GM19238 (cell line): ENCODE measurements at regions not wholly inside any gene's neighbourhood (a gene's known extent, or its start where the extent isn't known, plus 50 kb on each side); places are given as distances from the start of the nearest gene placed in this dataset.

Experiments
- DNase-seq: peaks from one replicate; pipeline ENCODE4 v3.0.0; 2011; ENCODE audit warnings: low spot score; ENCODE audit not compliant: insufficient read length

DNA sequence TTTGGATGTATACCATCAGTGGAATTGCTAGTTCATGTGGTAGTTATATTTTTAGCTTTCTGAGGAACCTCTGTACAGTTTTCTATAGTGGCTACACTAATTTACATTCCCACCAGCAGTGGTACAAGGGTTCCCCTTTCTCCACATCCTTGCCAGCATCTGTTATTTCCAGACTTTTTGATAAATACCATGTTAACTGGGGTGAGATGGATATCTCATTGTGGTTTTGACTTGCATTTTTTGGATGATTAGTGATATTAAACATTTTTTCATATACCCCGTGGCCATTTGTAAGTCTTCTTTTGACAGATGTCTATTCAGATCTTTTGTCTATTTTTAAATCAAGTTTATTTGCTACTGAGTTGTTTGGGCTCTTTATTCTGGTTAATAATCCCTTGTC lies 455.6 kb upstream of the RARB start:
- DNase-seq: no peak

DNA sequence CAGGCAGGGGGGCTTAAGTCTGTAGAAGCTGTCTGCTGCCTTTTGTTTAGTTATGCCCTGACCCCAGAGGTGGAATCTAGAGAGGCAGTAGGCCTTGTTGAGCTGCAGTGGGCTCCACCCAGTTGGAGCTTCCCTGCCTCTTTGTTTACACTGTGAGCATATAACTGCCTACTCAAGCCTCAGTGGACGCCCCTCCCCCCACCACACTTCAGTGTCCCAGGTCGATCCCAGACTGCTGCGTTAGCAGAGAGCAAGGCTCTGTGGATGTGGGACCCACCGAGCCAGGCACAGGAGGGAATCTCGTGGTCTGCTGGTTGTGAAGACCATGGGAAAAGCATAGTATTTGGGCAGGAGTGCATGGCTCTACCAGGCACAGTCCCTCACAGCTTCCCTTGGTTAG lies 446.8 kb upstream of the RARB start:
- no peak for DNase-seq

DNA sequence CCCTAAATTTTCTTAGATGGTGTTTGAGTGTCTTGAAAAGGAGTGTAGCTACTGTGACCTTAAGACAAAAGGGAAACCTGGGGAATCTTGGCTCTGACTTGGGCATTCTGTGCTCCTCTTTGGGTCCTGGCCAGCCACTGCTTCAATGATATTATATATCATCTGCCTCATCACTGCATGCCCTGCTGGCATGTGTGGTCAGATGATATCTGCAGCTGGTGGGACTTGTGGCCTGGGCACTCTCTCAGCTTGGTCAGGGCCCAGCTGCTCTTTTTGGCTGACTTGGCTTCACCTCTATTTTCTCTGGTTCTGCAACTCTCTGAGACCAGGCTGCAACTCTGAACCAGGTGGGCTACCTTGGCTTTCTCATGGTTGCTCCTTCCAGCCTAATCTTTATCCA lies 446.1 kb upstream of the RARB start:
- DNase-seq: no peak

DNA sequence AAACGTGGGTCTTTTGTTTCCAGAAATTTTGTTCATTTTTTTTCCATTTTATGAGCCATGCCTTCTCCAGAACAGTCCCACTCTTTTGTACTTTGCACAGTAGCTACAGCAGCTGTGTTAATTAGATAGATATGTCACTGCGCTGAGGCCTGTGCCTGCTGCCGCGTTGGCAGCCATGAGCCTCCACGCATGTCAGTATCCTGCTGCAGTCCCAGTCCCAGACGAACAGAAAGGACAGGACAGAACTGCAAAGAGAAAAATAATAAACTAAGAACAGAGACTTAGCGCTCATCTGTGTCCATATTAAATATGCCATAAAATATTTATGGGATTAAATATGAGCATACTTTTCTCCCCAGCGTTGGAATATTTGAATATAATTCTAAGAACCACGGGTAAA lies 442.4 kb upstream of the RARB start:
- no peak for DNase-seq

DNA sequence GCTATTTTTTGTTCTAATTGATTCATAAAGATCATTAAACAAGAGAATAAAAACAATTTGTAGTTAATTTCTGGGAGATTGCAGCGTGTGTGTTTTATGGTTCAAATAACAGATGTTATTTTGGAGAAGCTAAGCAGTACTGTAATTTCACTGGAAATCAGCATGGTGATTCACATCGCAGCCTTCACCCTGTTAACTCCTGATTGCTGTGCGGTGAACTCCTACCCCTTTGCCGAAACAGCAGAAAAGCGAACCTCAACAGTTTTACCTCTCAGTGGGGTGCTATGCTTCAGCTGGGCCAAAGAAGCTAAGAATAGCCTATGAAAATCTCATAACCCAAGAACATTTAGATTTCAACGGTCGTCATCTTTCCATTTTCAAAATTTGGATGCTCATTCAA lies 441.5 kb upstream of the RARB start:
- no peak for DNase-seq

DNA sequence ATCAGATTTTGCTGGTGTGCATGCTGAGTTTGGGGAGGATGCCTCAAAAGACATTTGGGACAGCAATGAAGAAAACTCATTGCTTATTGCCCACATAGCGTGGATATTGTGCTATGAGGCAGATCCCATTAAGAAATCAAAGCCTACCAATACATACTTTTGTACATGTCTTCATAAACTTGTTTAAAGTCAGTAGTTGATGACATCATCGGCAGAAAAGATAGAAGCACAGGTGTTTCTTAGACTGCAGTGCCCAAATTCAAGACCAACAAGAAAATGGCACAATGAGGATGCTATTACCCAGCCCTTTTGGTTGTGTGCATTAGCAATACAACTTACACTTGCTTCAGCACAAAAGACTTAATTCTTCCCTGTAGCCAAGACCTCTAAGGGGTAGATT lies 428.7 kb upstream of the RARB start:
- DNase-seq: no peak

DNA sequence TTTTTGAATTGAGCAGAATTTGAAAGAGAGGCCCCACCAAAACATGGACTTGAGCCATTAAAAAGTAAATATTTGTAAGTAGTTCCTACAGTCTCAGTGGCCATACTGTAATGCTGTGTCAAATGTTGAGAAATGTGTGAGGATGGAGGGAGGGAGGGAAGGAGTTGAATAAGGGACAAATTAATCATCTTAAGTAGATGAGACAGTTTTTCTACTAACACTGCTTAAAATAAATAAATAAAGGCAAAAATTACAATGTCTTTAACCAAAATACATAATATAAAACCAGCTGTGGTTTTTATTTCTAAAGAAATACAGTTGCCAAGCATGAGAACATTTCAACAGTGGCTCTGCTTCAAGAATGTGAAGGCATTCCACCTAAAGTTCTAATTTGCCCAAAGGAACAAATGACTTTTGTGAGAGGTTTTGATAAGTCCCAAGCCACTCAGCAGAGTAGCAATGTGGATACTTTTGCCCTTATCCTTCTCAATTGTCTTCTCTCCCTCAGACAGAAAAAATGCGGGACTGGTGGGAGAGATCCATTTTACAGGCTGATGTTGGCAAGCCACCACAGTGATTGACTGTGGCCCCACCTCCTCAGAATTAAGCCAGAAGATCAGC lies 427.0 kb upstream of the RARB start:
- no peak for DNase-seq

DNA sequence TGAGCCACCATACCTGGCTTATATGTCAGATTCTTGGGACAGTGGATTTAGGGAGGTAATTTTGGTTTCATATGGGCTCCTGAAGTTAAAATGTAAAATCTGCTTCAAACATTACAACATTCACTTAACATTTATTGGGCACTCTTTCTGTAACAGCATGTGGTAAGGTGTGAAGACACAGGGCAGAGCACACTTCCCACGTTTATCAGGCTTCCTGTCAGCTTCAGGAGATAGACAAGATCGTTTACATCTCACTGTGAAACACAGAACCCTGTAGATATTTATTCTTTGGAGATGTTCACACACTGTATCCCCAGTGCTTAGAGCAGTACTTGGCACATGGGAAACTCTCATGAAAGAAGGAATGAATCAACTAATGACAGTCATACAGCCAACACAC lies 426.0 kb upstream of the RARB start:
- DNase-seq: no peak

DNA sequence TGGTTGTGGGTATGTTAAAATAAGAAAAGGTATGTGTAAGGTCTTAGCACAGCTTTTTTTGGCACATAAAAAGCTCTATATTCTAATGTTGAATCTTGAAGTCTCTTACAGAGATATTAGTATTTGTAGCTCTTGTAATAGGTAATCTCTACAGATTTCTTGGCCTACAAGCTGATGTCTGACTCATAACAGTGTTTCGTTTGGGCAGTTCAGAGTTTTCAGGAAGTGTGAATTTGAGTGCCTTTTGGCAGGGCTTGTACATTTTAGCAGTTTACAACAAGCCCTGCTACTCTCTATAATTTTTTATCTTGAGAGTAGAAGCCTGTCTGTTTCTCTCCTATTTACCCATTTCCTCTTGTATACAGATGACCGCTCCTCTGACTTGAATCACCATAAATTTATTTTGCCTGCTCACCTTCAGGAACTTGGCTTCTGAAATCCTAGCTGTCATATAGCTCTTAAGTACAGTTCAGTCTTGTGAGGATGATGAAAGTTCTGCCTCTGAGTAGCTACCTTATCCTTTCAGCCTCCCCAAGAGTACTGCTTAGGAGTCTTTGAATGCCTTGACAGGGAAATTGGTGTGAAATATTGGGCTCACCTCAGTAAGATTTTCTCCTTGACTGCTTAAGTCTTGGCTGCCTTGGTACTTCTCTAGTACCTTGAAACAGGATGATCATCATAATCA lies 419.9 kb upstream of the RARB start:
- DNase-seq: no peak

DNA sequence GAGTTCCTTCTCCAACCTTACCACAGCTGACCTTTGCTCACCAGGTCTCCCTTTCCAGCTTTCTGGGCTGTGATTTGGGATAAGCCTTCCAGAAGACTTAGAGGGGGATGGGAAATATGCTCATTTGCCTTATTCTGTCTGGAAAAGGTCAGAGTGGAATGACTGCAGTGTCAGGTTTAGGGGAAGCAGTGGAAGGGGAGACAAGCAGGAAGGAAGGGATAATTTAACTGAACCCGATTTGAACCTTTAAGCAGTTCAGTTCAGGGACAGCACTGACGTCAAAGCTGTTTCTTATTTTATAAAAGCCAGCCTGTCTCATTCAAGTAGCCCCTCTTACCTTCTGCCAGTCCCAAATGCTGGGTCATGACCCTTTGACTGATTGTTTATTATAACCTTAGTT lies 418.4 kb upstream of the RARB start:
- no peak for DNase-seq

DNA sequence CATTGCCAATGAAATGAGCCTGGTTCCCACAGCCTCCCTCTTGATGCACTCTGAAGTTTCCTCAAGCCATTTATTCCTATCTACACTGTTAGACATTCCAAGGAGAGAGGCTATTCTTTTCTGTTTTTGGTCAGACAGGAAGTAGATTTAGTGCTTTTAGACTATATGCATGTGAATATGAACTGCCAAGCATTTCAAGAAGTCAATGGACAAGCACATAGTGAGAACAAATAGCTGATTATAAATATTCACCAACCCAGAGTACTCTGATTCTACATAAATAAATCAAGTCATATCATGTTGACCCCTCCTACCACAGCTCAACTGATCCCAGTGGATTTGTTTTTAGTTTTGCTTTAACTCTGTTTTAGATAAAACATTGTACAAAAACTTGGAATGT lies 412.5 kb upstream of the RARB start:
- DNase-seq: no peak

DNA sequence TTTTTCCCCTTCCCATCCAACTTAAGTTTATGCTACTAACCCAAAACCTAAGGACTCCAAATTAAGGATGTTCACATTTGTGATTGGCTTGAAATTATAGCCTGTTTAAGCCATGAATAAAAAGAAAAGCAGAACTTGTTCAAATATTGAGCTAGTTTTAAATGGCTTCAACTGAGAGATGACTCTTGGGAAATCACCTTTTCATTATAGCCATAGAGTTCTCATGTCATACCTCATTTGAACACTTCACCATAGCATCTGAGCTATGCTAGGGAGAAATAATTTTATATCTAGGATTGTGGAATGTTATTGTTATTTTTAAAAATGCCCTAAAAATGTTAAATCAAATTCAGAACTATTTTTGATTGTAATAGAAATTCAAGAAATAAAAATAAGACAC lies 409.2 kb upstream of the RARB start:
- no peak for DNase-seq

DNA sequence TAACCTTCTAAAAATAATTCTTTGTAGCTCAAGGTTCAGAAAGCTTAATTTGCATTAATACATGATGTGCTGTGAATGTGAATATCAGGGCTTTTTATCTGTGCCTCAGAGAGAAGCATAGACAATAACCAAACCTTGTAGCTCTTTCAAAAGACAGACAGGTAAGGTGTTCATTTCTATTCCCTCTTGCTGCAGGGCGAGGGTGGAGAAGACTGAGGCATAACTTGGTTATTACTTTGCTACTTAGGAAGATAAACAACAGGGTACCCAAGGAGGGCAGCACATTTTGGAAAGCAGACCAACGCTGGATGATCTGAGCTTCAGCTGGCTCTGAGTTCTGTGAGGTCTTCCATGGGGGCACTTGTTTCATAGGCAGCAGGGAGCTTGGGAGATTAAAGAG lies 408.6 kb upstream of the RARB start:
- no peak for DNase-seq

DNA sequence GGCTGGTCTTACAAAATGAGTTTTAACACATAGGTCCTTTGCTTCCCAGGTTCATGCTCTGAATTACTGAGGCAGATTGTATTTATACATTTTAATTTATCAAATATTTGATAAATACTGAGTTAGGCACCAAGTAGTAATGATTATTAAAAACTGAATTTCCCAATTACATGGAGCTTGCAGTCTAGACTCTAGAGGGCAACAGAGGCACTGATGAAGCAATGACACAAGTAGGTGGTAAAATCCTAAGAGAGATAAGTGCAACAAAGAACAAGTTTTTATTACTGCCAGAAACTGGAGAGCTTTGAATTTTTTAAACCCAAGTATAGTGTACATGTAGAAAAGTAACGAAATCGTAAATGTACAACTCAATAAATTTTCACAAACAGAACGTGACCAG lies 406.2 kb upstream of the RARB start:
- DNase-seq: no peak

DNA sequence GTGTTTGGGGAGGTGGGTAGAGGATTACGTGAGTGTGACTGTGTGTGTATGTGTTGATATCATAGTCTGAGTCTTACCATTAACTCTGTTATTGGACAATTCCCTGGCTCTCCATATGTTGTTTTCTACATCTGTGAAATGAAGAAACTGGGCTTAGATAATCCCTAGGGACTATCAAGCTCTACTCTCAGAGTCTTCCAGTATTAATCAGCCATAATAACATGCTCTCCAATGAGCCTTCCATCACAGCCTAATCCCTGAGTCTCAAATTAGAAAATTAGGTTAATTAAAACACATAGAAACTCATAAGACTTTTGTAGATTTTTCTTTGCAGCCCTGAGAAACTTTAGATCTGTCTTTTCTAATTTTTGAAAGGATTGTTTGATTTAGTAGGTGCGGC lies 404.2 kb upstream of the RARB start:
- DNase-seq: no peak

DNA sequence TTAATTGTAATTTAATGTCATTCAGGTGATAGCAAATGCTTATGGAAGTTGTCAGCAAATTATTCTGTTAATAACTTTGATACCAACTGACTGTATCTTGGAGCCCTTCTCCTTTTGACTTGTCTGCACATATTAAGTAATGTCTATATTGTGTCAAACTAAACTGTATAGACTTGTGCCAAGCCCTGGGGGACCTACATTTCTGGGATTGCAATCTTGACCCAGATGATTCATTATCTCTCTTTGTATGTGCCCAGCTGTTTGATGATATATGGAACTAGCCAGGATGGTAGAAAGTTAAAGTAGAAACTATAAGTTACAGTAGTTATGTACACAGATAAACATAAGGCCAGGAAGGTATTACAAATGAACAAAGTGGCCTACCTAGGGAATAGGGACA lies 402.8 kb upstream of the RARB start:
- DNase-seq: no peak

DNA sequence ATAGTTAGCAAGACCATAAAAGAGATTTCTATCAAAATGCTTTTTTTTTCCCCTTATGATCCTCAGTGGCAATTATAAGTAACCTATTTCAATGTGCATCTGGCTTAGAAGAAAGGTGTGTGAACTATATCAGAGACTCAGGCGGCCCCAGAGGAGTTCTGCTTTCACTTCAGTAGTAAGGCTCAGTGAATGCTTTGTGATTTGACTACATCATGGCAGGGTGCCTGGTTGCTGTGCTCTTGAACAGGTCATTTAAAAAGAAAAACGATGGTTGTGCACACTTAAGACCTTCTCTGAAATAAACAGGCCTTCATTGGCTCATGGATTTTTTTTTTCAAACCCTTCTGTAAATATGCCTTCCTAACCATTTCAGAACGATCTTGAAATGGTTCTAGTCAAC lies 400.4 kb upstream of the RARB start:
- no peak for DNase-seq

DNA sequence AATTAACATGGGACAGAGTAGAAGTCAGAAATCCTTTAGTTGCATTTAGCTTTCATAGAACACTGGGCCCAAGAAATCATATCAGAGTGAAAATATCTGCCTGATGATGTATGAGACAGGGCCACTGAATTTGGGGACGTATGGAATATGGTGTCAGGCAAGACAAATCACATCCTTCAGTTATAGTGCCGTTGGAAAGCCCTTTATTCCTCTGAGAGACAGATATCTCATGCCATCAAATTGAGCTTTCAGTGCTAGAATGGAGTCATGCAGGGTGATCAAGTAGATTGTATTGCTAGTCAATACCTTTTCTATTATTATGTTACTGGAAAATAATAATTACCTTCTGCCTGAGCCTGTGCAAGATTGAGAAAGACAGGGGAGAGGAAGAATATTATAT lies 398.2 kb upstream of the RARB start:
- DNase-seq: no peak

DNA sequence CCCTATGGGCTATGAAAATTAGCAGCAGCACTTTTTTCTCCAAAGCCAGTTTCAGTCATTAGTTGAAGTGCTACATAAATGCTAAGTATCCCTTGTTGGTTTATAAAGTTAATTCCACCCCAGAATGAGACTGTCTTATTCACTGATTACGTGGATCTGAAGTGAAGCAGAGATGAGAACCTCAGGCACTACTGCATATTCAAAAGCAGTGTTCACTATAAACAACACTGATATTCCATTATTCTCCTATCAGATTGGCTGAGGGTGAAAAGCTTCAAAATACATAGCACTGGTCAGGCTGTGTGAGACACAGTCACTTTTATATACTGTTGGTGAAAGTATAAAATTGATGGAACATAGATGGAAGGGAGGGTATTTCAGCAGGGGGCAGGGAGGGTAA lies 395.7 kb upstream of the RARB start:
- DNase-seq: no peak

DNA sequence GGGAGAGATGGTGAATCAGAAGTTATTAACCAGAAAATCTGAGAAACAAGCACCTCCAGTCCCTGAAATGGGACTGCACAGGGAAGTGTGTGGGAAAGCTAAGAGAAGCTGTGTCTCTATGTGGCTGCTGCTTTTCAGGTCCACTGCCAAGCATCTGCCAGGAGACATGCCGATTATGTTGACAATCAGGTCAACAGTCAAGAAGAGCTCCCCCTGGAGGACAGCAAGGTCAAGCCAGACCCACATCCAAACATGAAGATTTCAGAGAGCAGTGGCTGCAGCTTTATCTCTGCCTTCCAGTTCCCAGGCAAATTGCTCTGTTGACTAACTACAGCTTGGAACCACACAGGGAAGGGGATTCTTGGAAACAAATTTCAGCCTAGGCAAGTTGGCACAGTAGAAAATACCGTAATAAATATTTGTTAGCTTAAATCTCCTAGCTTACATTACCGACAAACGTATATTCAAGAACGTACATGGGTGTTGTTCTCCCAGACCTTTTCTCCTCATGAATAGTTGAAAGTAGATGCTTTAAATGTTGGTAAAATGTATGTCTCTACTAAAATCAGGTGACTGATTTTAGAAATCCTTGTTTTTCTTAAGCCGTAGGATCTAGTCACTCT lies 394.5 kb upstream of the RARB start:
- DNase-seq: peak; percentile 11

DNA sequence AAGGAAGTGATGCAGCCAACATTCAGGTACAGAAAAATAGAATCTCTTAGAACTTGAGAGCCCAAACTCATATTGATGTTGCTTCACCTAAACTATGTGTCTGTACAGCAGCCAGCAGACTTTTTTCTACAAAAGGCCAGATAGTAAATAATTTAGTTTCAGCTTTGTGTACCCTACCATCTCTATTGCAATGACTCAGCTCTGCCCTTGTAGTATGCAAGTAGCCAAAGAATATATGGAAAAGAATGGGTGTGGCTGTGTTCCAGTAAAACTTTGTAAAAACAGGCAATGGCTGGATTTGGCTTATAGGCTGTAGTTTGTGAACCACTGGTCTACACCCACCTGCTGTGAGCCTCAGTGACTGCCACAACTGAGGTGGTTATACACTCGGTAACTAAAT lies 392.5 kb upstream of the RARB start:
- no peak for DNase-seq

DNA sequence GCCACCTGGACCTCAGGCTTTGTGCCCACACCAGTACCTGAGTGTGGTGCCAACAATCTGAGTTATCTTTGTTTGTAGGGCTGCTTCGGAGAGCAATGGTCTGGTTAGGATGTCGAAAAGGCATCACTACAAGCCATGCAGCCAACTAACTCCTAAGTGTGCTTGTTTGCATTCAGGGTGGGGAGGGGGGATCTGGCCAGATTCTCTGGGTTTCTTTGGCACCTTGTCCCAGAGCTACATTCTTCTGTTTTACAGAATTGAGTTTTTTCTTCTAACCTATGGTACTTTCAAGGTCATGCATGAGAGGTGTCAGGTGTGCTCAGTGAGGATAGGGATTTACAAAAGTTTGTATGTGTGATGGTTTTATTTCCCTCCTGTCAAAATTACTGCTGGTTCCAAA lies 391.4 kb upstream of the RARB start:
- DNase-seq: no peak

DNA sequence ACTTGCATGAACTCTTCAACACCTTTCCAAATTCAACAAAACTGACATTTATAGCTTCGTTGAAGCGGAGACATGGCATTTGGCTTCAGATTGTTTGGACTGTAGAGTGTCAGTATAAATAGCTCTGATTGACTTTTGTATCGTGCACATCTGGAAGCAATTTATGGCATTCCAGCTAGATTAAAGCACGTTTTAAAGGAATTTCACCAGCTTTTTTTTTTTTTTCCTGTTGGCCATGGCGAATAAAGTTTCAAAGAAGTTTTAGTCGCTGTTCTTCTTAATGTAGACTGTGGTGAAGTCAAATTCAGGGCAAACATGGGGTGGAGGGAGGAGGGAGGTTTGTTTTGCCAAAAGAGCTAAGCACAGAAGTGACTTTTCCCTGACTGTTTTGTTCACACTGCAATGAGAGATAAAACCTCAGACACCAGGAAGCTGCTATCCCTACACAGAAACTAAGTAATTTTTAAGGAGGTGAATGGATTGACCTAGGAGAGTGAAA lies 391.0 kb upstream of the RARB start:
- no peak for DNase-seq
